ENCODE measurements at regions not wholly inside any gene's neighbourhood (a gene's known extent, or its start where the extent isn't known, plus 50 kb on each side); places are given as distances from the start of the nearest gene placed in this dataset.

- TF ChIP-seq MEF2A (IDR thresholded peaks at IDR 0.05; ENCODE audit: insufficient read depth, low read depth, low read length) (no peak), ZNF217 (IDR thresholded peaks at IDR 0.05) (no peak), CHD2 (IDR thresholded peaks at IDR 0.05; ENCODE audit: borderline replicate concordance, low read depth, low read length) (no peak), EP300 (IDR thresholded peaks at IDR 0.05; ENCODE audit: borderline replicate concordance in 1 of 2, control insufficient read depth in 1 of 2, low read depth in 2 of 2, low read length in 2 of 2) (no peak), MEF2B (IDR thresholded peaks at IDR 0.05; ENCODE audit: partially characterized antibody, poor library complexity, severe bottlenecking) (no peak), BMI1 (IDR thresholded peaks at IDR 0.05; ENCODE audit: borderline replicate concordance) (no peak), MYC (IDR thresholded peaks at IDR 0.05; ENCODE audit: insufficient read depth, insufficient read length, insufficient replicate concordance, low read length, severe bottlenecking) (no peak), ETV6 (conservative IDR thresholded peaks at IDR 0.05 in 1 of 2, IDR thresholded peaks at IDR 0.05 in 1 of 2; ENCODE audit: borderline replicate concordance in 1 of 2, low read depth in 1 of 2) (no peak), CTCF (IDR thresholded peaks at IDR 0.05 in 2 of 3, conservative IDR thresholded peaks at IDR 0.05 in 1 of 3; ENCODE audit: control insufficient read depth in 2 of 3, extremely low read depth in 1 of 3, insufficient read depth in 1 of 3, low read depth in 3 of 3, low read length in 3 of 3) (no peak), POLR2AphosphoS5 (IDR thresholded peaks at IDR 0.05; ENCODE audit: low read length) (no peak), ELK1 (IDR thresholded peaks at IDR 0.05; ENCODE audit: low read depth, low read length) (no peak), POLR2A (IDR thresholded peaks at IDR 0.05; ENCODE audit: low read depth, low read length) (no peak), NR2C1 (IDR thresholded peaks at IDR 0.05) (no peak)
- TF ChIP-seq, protein P1, sequence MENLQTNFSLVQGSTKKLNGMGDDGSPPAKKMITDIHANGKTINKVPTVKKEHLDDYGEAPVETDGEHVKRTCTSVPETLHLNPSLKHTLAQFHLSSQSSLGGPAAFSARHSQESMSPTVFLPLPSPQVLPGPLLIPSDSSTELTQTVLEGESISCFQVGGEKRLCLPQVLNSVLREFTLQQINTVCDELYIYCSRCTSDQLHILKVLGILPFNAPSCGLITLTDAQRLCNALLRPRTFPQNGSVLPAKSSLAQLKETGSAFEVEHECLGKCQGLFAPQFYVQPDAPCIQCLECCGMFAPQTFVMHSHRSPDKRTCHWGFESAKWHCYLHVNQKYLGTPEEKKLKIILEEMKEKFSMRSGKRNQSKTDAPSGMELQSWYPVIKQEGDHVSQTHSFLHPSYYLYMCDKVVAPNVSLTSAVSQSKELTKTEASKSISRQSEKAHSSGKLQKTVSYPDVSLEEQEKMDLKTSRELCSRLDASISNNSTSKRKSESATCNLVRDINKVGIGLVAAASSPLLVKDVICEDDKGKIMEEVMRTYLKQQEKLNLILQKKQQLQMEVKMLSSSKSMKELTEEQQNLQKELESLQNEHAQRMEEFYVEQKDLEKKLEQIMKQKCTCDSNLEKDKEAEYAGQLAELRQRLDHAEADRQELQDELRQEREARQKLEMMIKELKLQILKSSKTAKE (IDR thresholded peaks at IDR 0.05; ENCODE audit: low read depth, poor library complexity, severe bottlenecking): no peak
Observed at GRCh38 chr3:28924744-28925360, 356.0 kb upstream of the RBMS3 start.

All from GM12878 (cell line).